OCI-LY3 (cell line): ENCODE measurements at regions not wholly inside any gene's neighbourhood (a gene's known extent, or its start where the extent isn't known, plus 50 kb on each side); places are given as distances from the start of the nearest gene placed in this dataset.

Source experiments
- H2AFZ ChIP-seq: fragments of 200-600, 300-600 bp; shearing (Covaris generic); 2 replicates; pipeline ENCODE4 v1.6.0; 2014; ENCODE audit warnings: antibody characterized with exemption, low read depth, low read length
- H3K27ac ChIP-seq: fragments of 200-600, 300-600 bp; sonication (generic); 2 replicates; pipeline ENCODE4 v1.5.1; 2014; ENCODE audit warnings: mild to moderate bottlenecking, low read length, moderate library complexity, mixed read lengths
- H3K27me3 ChIP-seq: fragments of 200-600, 300-600 bp; sonication (generic); 2 replicates; pipeline ENCODE4 v1.6.1; 2014; ENCODE audit warnings: low read depth, low read length, mixed read lengths
- H3K36me3 ChIP-seq: fragments of 200-600, 300-600 bp; sonication (generic); replicated peaks from 2 replicates; pipeline ENCODE3; 2014; ENCODE audit warnings: low read depth, low read length, mixed read lengths
- H3K4me1 ChIP-seq: fragments of 300-600, 200-600 bp; sonication (generic); 2 replicates; pipeline ENCODE4 v1.6.1; 2014; ENCODE audit warnings: low read length, mixed read lengths
- H3K4me2 ChIP-seq: fragments of 200-600, 300-600 bp; sonication (generic); 2 replicates; pipeline ENCODE4 v1.6.1; 2014; ENCODE audit warnings: low read length, mixed read lengths
- H3K4me3 ChIP-seq: fragments of 300-600, 200-600 bp; sonication (generic); 2 replicates; pipeline ENCODE4 v1.5.1; 2014; ENCODE audit warnings: antibody characterized with exemption, mild to moderate bottlenecking, low read length, moderate library complexity
- H3K79me2 ChIP-seq: fragments of 300-600, 200-600 bp; shearing (Covaris generic); 2 replicates; pipeline ENCODE4 v1.6.1; 2014; ENCODE audit warnings: mild to moderate bottlenecking, low read length, mixed read lengths
- H3K9ac ChIP-seq: fragments of 300-600, 200-600 bp; shearing (Covaris generic); 2 replicates; pipeline ENCODE4 v1.6.0; 2014; ENCODE audit warnings: mild to moderate bottlenecking, low read length, moderate library complexity
- H3K9me3 ChIP-seq: fragments of 200-600, 300-600 bp; shearing (Covaris generic); 2 replicates; pipeline ENCODE4 v1.6.1; 2014; ENCODE audit warnings: low read length, mixed read lengths; ENCODE audit not compliant: insufficient read depth
- H4K20me1 ChIP-seq: fragments of 200-600, 300-600 bp; sonication (generic); 2 replicates; pipeline ENCODE4 v1.6.1; 2016; ENCODE audit warnings: low read length, mixed read lengths; ENCODE audit not compliant: insufficient read depth
- CTCF ChIP-seq: fragments of 200-600, 300-600 bp; sonication (generic); IDR thresholded peaks from 2 replicates; pipeline ENCODE4 v1.5.1; 2014; ENCODE audit warnings: antibody characterized with exemption, low read length, low read depth
- EZH2phosphoT487 ChIP-seq: fragments of 200-600 bp; shearing (Covaris generic); IDR thresholded peaks from 2 replicates; pipeline ENCODE4 v1.6.1; 2018; ENCODE audit warnings: antibody characterized with exemption, mixed run types, low read depth

GRCh38 chr5:98470747-98471146, 302.7 kb upstream of the RGMB start:
- TF ChIP-seq CTCF (no peak), EZH2phosphoT487 (no peak)
- no peak overlapping the region for H3K9ac ChIP-seq
- no peaks in the 10 kb centered on the region for H3K79me2 ChIP-seq

GRCh38 chr5:98471458-98471857, 302.0 kb upstream of the RGMB start:
- H3K4me2 ChIP-seq = no peak overlapping the region
- no peaks in the 10 kb centered on the region for H3K4me1 ChIP-seq
- TF ChIP-seq EZH2phosphoT487 = no peak
- TF ChIP-seq CTCF = no peak
- no peaks in the 10 kb centered on the region for H3K79me2 ChIP-seq
- H3K27me3 ChIP-seq = no peaks in the 10 kb centered on the region
- no peaks in the 10 kb centered on the region for H3K36me3 ChIP-seq
- no peak overlapping the region for H3K4me3 ChIP-seq
- no peaks in the 10 kb centered on the region for H3K9me3 ChIP-seq
- H3K9ac ChIP-seq = no peak overlapping the region
- no peak overlapping the region for H3K27ac ChIP-seq
- H4K20me1 ChIP-seq = no peaks in the 10 kb centered on the region
- no peak overlapping the region for H2AFZ ChIP-seq

More at GRCh38 chr5:98470747-98471146, 302.7 kb upstream of the RGMB start:
- Histone ChIP-seq H2AFZ (no peak overlapping the region), H3K9me3 (no peaks in the 10 kb centered on the region), H3K4me1 (no peaks in the 10 kb centered on the region), H3K4me3 (no peak overlapping the region), H3K4me2 (no peak overlapping the region), H4K20me1 (no peaks in the 10 kb centered on the region), H3K36me3 (no peaks in the 10 kb centered on the region), H3K27me3 (no peaks in the 10 kb centered on the region), H3K27ac (no peak overlapping the region)

GRCh38 chr5:98474216-98474615, 299.2 kb upstream of the RGMB start:
- Histone ChIP-seq H3K36me3 (no peaks in the 10 kb centered on the region), H3K4me1 (no peaks in the 10 kb centered on the region), H4K20me1 (no peaks in the 10 kb centered on the region), H3K4me2 (no peak overlapping the region), H3K9ac (no peak overlapping the region), H3K27ac (no peak overlapping the region), H3K4me3 (no peak overlapping the region), H2AFZ (no peak overlapping the region), H3K79me2 (no peaks in the 10 kb centered on the region), H3K9me3 (no peaks in the 10 kb centered on the region), H3K27me3 (no peaks in the 10 kb centered on the region)
- no peak for TF ChIP-seq CTCF
- no peak for TF ChIP-seq EZH2phosphoT487

DNA sequence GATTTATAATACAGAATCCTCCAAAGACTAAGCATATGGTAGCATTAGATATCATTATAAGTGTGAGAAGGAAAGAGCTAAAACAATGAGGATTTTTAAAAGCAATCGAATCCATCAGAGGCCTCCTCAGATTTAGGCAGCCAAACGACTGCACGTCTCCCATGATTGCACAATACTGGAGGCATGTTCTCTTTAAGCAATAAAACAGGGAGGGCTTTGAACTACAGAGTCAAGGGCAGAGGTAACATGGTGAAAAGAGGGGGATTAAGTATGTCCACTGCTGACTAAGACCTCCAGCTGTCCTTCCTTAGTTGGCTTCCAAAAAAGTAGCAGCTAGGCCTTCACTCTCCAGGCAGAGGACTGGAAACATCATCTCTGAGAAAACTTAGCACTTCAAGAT, 298.7 kb upstream of the RGMB start:
- H3K4me3 ChIP-seq = no peak overlapping the region
- TF ChIP-seq EZH2phosphoT487 = no peak
- no peak for TF ChIP-seq CTCF
- H3K9ac ChIP-seq = no peak overlapping the region
- no peaks in the 10 kb centered on the region for H4K20me1 ChIP-seq
- no peak overlapping the region for H2AFZ ChIP-seq
- H3K9me3 ChIP-seq = no peaks in the 10 kb centered on the region
- no peaks in the 10 kb centered on the region for H3K36me3 ChIP-seq
- H3K4me1 ChIP-seq = no peaks in the 10 kb centered on the region
- H3K27me3 ChIP-seq = no peaks in the 10 kb centered on the region
- no peak overlapping the region for H3K27ac ChIP-seq
- no peak overlapping the region for H3K4me2 ChIP-seq
- H3K79me2 ChIP-seq = no peaks in the 10 kb centered on the region
